ENCODE measurements at regions not wholly inside any gene's neighbourhood (a gene's known extent, or its start where the extent isn't known, plus 50 kb on each side); places are given as distances from the start of the nearest gene placed in this dataset.

- H3K4me3 ChIP-seq = no peak overlapping the region
- no peak overlapping the region for H3K9ac ChIP-seq (ENCODE audit: insufficient read length)
- no peaks in the 10 kb centered on the region for H3K9me3 ChIP-seq (ENCODE audit: low read depth, low read length)
- H3K36me3 ChIP-seq (ENCODE audit: insufficient read depth, low read length) = no peaks in the 10 kb centered on the region
- no peak overlapping the region for H3K27ac ChIP-seq
- TF ChIP-seq FOXP2 (optimal IDR thresholded peaks at IDR 0.05; ENCODE audit: control extremely low read depth, extremely low read length, insufficient read depth) (no peak), POLR2AphosphoS5 (IDR thresholded peaks at IDR 0.05; ENCODE audit: borderline replicate concordance, low read depth, low read length) (no peak), EZH2 (IDR thresholded peaks at IDR 0.05) (no peak)
- no peak for DNase-seq (ENCODE audit: low read depth, low spot score)
These were observed 330.6 kb upstream of the ZMIZ1 start for GRCh38 chr10:78737883-78738856.

- no peak overlapping the region for H3K9ac ChIP-seq (ENCODE audit: insufficient read length)
- no peaks in the 10 kb centered on the region for H3K9me3 ChIP-seq (ENCODE audit: low read depth, low read length)
- DNase-seq (ENCODE audit: low read depth, low spot score) = no peak
- TF ChIP-seq POLR2AphosphoS5 (IDR thresholded peaks at IDR 0.05; ENCODE audit: borderline replicate concordance, low read depth, low read length) (no peak), FOXP2 (optimal IDR thresholded peaks at IDR 0.05; ENCODE audit: control extremely low read depth, extremely low read length, insufficient read depth) (no peak), EZH2 (IDR thresholded peaks at IDR 0.05) (no peak)
- no peak overlapping the region for H3K4me3 ChIP-seq
- no peak overlapping the region for H3K27ac ChIP-seq
- H3K36me3 ChIP-seq (ENCODE audit: insufficient read depth, low read length) = no peaks in the 10 kb centered on the region
These were observed 329.9 kb upstream of the ZMIZ1 start for GRCh38 chr10:78738861-78739260.

- no peak overlapping the region for H3K27ac ChIP-seq
- no peaks in the 10 kb centered on the region for H3K36me3 ChIP-seq (ENCODE audit: insufficient read depth, low read length)
- no peak for TF ChIP-seq EZH2 (IDR thresholded peaks at IDR 0.05)
- no peak for TF ChIP-seq FOXP2 (optimal IDR thresholded peaks at IDR 0.05; ENCODE audit: control extremely low read depth, extremely low read length, insufficient read depth)
- TF ChIP-seq POLR2AphosphoS5 (IDR thresholded peaks at IDR 0.05; ENCODE audit: borderline replicate concordance, low read depth, low read length) = no peak
- H3K9me3 ChIP-seq (ENCODE audit: low read depth, low read length) = no peaks in the 10 kb centered on the region
- no peak overlapping the region for H3K4me3 ChIP-seq
- no peak overlapping the region for H3K9ac ChIP-seq (ENCODE audit: insufficient read length)
- DNase-seq (ENCODE audit: low read depth, low spot score) = no peak
These were observed 329.2 kb upstream of the ZMIZ1 start for GRCh38 chr10:78739444-78740053.

GRCh38 chr10:78740976-78741915 lies 327.5 kb upstream of the ZMIZ1 start:
- no peaks in the 10 kb centered on the region for H3K9me3 ChIP-seq (ENCODE audit: low read depth, low read length)
- H3K27ac ChIP-seq = no peak overlapping the region
- no peak overlapping the region for H3K9ac ChIP-seq (ENCODE audit: insufficient read length)
- TF ChIP-seq EZH2 (IDR thresholded peaks at IDR 0.05) (no peak), FOXP2 (optimal IDR thresholded peaks at IDR 0.05; ENCODE audit: control extremely low read depth, extremely low read length, insufficient read depth) (no peak), POLR2AphosphoS5 (IDR thresholded peaks at IDR 0.05; ENCODE audit: borderline replicate concordance, low read depth, low read length) (no peak)
- no peak for DNase-seq (ENCODE audit: low read depth, low spot score)
- no peaks in the 10 kb centered on the region for H3K36me3 ChIP-seq (ENCODE audit: insufficient read depth, low read length)
- no peak overlapping the region for H3K4me3 ChIP-seq

- DNase-seq (ENCODE audit: low read depth, low spot score) = no peak
These were observed 326.4 kb upstream of the ZMIZ1 start for GRCh38 chr10:78742406-78742729.

GRCh38 chr10:78742730-78743615 lies 325.8 kb upstream of the ZMIZ1 start:
- Histone ChIP-seq H3K27ac (no peak overlapping the region), H3K36me3 (ENCODE audit: insufficient read depth, low read length) (no peaks in the 10 kb centered on the region), H3K4me3 (no peak overlapping the region), H3K9ac (ENCODE audit: insufficient read length) (no peak overlapping the region), H3K9me3 (ENCODE audit: low read depth, low read length) (no peaks in the 10 kb centered on the region)
- no peak for DNase-seq (ENCODE audit: low read depth, low spot score)
- TF ChIP-seq FOXP2 (optimal IDR thresholded peaks at IDR 0.05; ENCODE audit: control extremely low read depth, extremely low read length, insufficient read depth) (no peak), POLR2AphosphoS5 (IDR thresholded peaks at IDR 0.05; ENCODE audit: borderline replicate concordance, low read depth, low read length) (no peak), EZH2 (IDR thresholded peaks at IDR 0.05) (no peak)

More at GRCh38 chr10:78742406-78742729, 326.4 kb upstream of the ZMIZ1 start:
- Histone ChIP-seq H3K36me3 (ENCODE audit: insufficient read depth, low read length) (no peaks in the 10 kb centered on the region), H3K9me3 (ENCODE audit: low read depth, low read length) (no peaks in the 10 kb centered on the region), H3K9ac (ENCODE audit: insufficient read length) (no peak overlapping the region), H3K27ac (no peak overlapping the region), H3K4me3 (no peak overlapping the region)
- TF ChIP-seq FOXP2 (optimal IDR thresholded peaks at IDR 0.05; ENCODE audit: control extremely low read depth, extremely low read length, insufficient read depth) (no peak), EZH2 (IDR thresholded peaks at IDR 0.05) (no peak), POLR2AphosphoS5 (IDR thresholded peaks at IDR 0.05; ENCODE audit: borderline replicate concordance, low read depth, low read length) (no peak)

- DNase-seq (ENCODE audit: low read depth, low spot score) = no peak
- Histone ChIP-seq H3K4me3 (no peak overlapping the region), H3K27ac (no peak overlapping the region), H3K36me3 (ENCODE audit: insufficient read depth, low read length) (no peaks in the 10 kb centered on the region), H3K9ac (ENCODE audit: insufficient read length) (no peak overlapping the region), H3K9me3 (ENCODE audit: low read depth, low read length) (no peaks in the 10 kb centered on the region)
- no peak for TF ChIP-seq EZH2 (IDR thresholded peaks at IDR 0.05)
- TF ChIP-seq FOXP2 (optimal IDR thresholded peaks at IDR 0.05; ENCODE audit: control extremely low read depth, extremely low read length, insufficient read depth) = no peak
- TF ChIP-seq POLR2AphosphoS5 (IDR thresholded peaks at IDR 0.05; ENCODE audit: borderline replicate concordance, low read depth, low read length) = no peak
These were observed 324.7 kb upstream of the ZMIZ1 start for GRCh38 chr10:78744056-78744455.

Measured in SK-N-MC (cell line).